Adrenal gland (tissue), 9 donors: ENCODE measurements at regions not wholly inside any gene's neighbourhood (a gene's known extent, or its start where the extent isn't known, plus 50 kb on each side); places are given as distances from the start of the nearest gene placed in this dataset.

ENCODE experiments used
- DNase-seq, 7 donors: peaks; one replicate each; pipeline ENCODE4 v3.0.0-alpha.2; 2019 to 2020
- H3K27ac ChIP-seq, 5 donors: fragments of 200-600 bp; sonication (generic) in 4 of 5; 1 replicate in 3 of 5; 2 replicates in 2 of 5; pipeline versions ENCODE4 v1.5.1 to v1.8.0; 2016 to 2020; ENCODE audit warnings: mild to moderate bottlenecking in 1 of 5
- H3K27me3 ChIP-seq: fragments of 200-600 bp; 2 replicates; pipeline ENCODE4 v1.8.0; 2021
- H3K36me3 ChIP-seq, 2 donors: fragments of 200-600 bp; replicated peaks in 1 of 2; 1 replicate in 1 of 2; 2 replicates in 1 of 2; pipeline versions ENCODE4 v1.5.1 to v1.8.0; 2018 to 2022
- H3K4me1 ChIP-seq, 2 donors: fragments of 200-600 bp; replicated peaks in 1 of 2; 1 replicate in 1 of 2; 2 replicates in 1 of 2; pipeline versions ENCODE4 v1.5.1 to v1.8.0; 2018 to 2021
- H3K4me3 ChIP-seq, 4 donors: fragments of 200-600 bp; sonication (generic) in 3 of 4; one replicate each; pipeline ENCODE4 v1.5.1; 2016 to 2018
- H3K9me3 ChIP-seq, 3 donors: fragments of 200-600 bp; sonication (generic) in 1 of 3; replicated peaks in 1 of 3; 1 replicate in 2 of 3; 2 replicates in 1 of 3; pipeline versions ENCODE4 v1.5.1 to v1.8.0; 2016 to 2021
- CTCF ChIP-seq, 6 experiments: fragments of 450-650 bp in 4 of 6; fragments of 200-600 bp in 2 of 6; sonication (generic) in 1 of 6; IDR thresholded peaks; 1 replicate in 5 of 6; 2 replicates in 1 of 6; pipeline versions ENCODE4 v1.5.1 to v1.8.0; 2016 to 2021; ENCODE audit warnings: antibody characterized with exemption in 6 of 6, mild to moderate bottlenecking in 2 of 6, moderate library complexity in 1 of 6
- POLR2A ChIP-seq, 2 donors: fragments of 450-650 bp; IDR thresholded peaks; one replicate each; pipeline ENCODE4 v1.6.1; 2017; ENCODE audit warnings: antibody characterized with exemption in 2 of 2, mild to moderate bottlenecking in 2 of 2, moderate library complexity in 1 of 2
- WGBS, 4 donors: extraction: QIAGEN DNeasy Blood & Tissue Kit in 2 of 4; methylation state at CpG; one replicate each; pipeline versions ENCODE4 v1.1.5 to v1.1.7; 2013 to 2017; 5-methylcytosine and 5-hydroxymethylcytosine counted together
- intact Hi-C, 2 donors: fragments of 100-400 bp; cut with DNase I; formaldehyde crosslinking; loops; one replicate each; pipeline versions ENCODE4 v1.14.1 to v1.15.0; 2022 to 2023
- donor health status: healthy with polysubstance abuse.
- donor health status: Bipolar disorder and iron deficiency.
- donor health status: DM: yes; HTN: yes; CAD: no.
- donor health status: DM: no; HTN: no; CAD: no.
- donor health status: DM: no; HTN: no; CAD: no.

- WGBS, 4 donors = 70 to 75% (median 74%) methylated on average over 4 of the region's 4 CpGs
- Histone ChIP-seq H3K36me3 (no peaks in the 10 kb centered on the region), H3K9me3 (no peaks in the 10 kb centered on the region), H3K27ac (no peak overlapping the region), H3K4me3 (no peak overlapping the region), H3K4me1 (no peaks in the 10 kb centered on the region), H3K27me3 (no peaks in the 10 kb centered on the region)
- TF ChIP-seq POLR2A (IDR thresholded peaks at IDR 0.05) (no peak), CTCF (IDR thresholded peaks at IDR 0.05) (no peak)
- no peak for DNase-seq
- intact Hi-C loops = no loop called here
Observed at GRCh38 chr18:68314403-68314802, 400.5 kb downstream of the TMX3 start.

GRCh38 chr18:68301441-68301840, 413.5 kb downstream of the TMX3 start:
- H3K27ac ChIP-seq = no peak overlapping the region
- H3K27me3 ChIP-seq = no peaks in the 10 kb centered on the region
- TF ChIP-seq CTCF (IDR thresholded peaks at IDR 0.05) (no peak), POLR2A (IDR thresholded peaks at IDR 0.05) (no peak)
- intact Hi-C loops = no loop called here
- DNase-seq = no peak
- H3K9me3 ChIP-seq = no peaks in the 10 kb centered on the region
- no peaks in the 10 kb centered on the region for H3K4me1 ChIP-seq
- 60 to 78% (median 66%) methylated on average over 3 of the region's 3 CpGs for WGBS, 4 donors
- no peak overlapping the region for H3K4me3 ChIP-seq
- no peaks in the 10 kb centered on the region for H3K36me3 ChIP-seq

- no peaks in the 10 kb centered on the region for H3K9me3 ChIP-seq
- WGBS, 4 donors = 60 to 83% (median 70%) methylated on average over 3 of the region's 3 CpGs
- no peak overlapping the region for H3K4me3 ChIP-seq
- no peaks in the 10 kb centered on the region for H3K27me3 ChIP-seq
- no peak overlapping the region for H3K27ac ChIP-seq
- intact Hi-C loops = no loop called here
- TF ChIP-seq POLR2A (IDR thresholded peaks at IDR 0.05) (no peak), CTCF (IDR thresholded peaks at IDR 0.05) (no peak)
- no peaks in the 10 kb centered on the region for H3K36me3 ChIP-seq
- no peak for DNase-seq
- no peaks in the 10 kb centered on the region for H3K4me1 ChIP-seq
Observed at GRCh38 chr18:68299906-68300305, 415.0 kb downstream of the TMX3 start.

GRCh38 chr18:68298330-68298729, 416.6 kb downstream of the TMX3 start:
- H3K36me3 ChIP-seq = no peaks in the 10 kb centered on the region
- H3K9me3 ChIP-seq = no peaks in the 10 kb centered on the region
- DNase-seq = no peak
- no peaks in the 10 kb centered on the region for H3K27me3 ChIP-seq
- H3K4me1 ChIP-seq = no peaks in the 10 kb centered on the region
- intact Hi-C loops = no loop called here
- H3K4me3 ChIP-seq = no peak overlapping the region
- TF ChIP-seq CTCF (IDR thresholded peaks at IDR 0.05) = no peak
- TF ChIP-seq POLR2A (IDR thresholded peaks at IDR 0.05) = no peak
- WGBS, 4 donors = 52 to 58% (median 55%) methylated on average over 4 of the region's 4 CpGs
- H3K27ac ChIP-seq = no peak overlapping the region
